ENCODE measurements at regions not wholly inside any gene's neighbourhood (a gene's known extent, or its start where the extent isn't known, plus 50 kb on each side); places are given as distances from the start of the nearest gene placed in this dataset.

- TF ChIP-seq POLR2A (IDR thresholded peaks at IDR 0.05; ENCODE audit: low read length) (no peak), GATA1 (IDR thresholded peaks at IDR 0.05; ENCODE audit: low read depth, low read length) (no peak)
Measured at GRCh38 chr5:87541033-87541432, 128.3 kb upstream of the CCNH start.

Data from erythroblast (primary cell).